OCI-LY7 (cell line): ENCODE measurements at regions not wholly inside any gene's neighbourhood (a gene's known extent, or its start where the extent isn't known, plus 50 kb on each side); places are given as distances from the start of the nearest gene placed in this dataset.

Experiments
- BruUV-seq: library from RNA; stranded (reverse); fragments of 400-500 nt; replicated peaks from 2 replicates; lab custom pipeline; 2021; lab: Mats Ljungman, UMichigan
- CTCF ChIA-PET: fragments of 300-600 bp; sonication (Branson Sonifier 250); formaldehyde crosslinking; loops from one replicate; lab custom pipeline; 2022; ENCODE audit warnings: antibody characterized with exemption; ENCODE audit not compliant: unreplicated experiment; lab: Charles Lee
- POLR2A ChIA-PET: fragments of 300-600 bp; sonication (Branson Sonifier 250); formaldehyde crosslinking; loops from one replicate; lab custom pipeline; 2022; ENCODE audit warnings: antibody characterized with exemption; lab: Charles Lee
- DNase-seq: peaks from one replicate; pipeline ENCODE4 v3.0.0-alpha.2; 2015; ENCODE audit warnings: low spot score
- H2AFZ ChIP-seq: fragments of 200-600 bp; sonication (generic), shearing (Covaris generic); 2 replicates; pipeline ENCODE4 v1.6.1; 2014; ENCODE audit warnings: mild to moderate bottlenecking, antibody characterized with exemption, low read length, moderate library complexity
- H3K27ac ChIP-seq: fragments of 200-600 bp; sonication (generic); 2 replicates; pipeline ENCODE4 v1.5.1; 2014; ENCODE audit warnings: mixed run types, low read depth, mild to moderate bottlenecking, moderate library complexity, low read length, inconsistent platforms; ENCODE audit not compliant: poor library complexity, severe bottlenecking
- H3K36me3 ChIP-seq: fragments of 200-600 bp; sonication (generic); 2 replicates; pipeline ENCODE4 v1.6.1; 2014; ENCODE audit warnings: mild to moderate bottlenecking, antibody characterized with exemption, low read length, moderate library complexity, mixed read lengths; ENCODE audit not compliant: insufficient read depth
- H3K4me1 ChIP-seq: fragments of 200-600 bp; sonication (generic); 2 replicates; pipeline ENCODE4 v1.5.1; 2014; ENCODE audit warnings: mild to moderate bottlenecking, low read length; ENCODE audit not compliant: insufficient read depth, poor library complexity, severe bottlenecking
- H3K4me2 ChIP-seq: fragments of 200-600 bp; sonication (generic); 2 replicates; pipeline ENCODE4 v1.6.1; 2014; ENCODE audit warnings: mild to moderate bottlenecking, low read length
- H3K4me3 ChIP-seq: fragments of 200-600 bp; sonication (generic); 2 replicates; pipeline ENCODE4 v1.5.1; 2014; ENCODE audit warnings: mild to moderate bottlenecking, low read depth, low read length; ENCODE audit not compliant: poor library complexity, severe bottlenecking
- H3K79me2 ChIP-seq: fragments of 200-600 bp; sonication (generic); 2 replicates; pipeline ENCODE4 v1.6.1; 2016; ENCODE audit warnings: low read depth, mild to moderate bottlenecking, low read length, moderate library complexity, mixed read lengths; ENCODE audit not compliant: insufficient read depth
- H3K9me2 ChIP-seq: fragments of 200-600 bp; sonication (generic); 2 replicates; pipeline ENCODE4 v1.6.1; 2016; ENCODE audit warnings: mild to moderate bottlenecking, low read length, mixed read lengths; ENCODE audit not compliant: insufficient read depth
- H3K9me3 ChIP-seq: fragments of 200-600 bp; sonication (generic); 2 replicates; pipeline ENCODE4 v1.6.1; 2014; ENCODE audit warnings: mild to moderate bottlenecking, mixed run types, low read length, mixed read lengths
- H4K20me1 ChIP-seq: fragments of 200-600 bp; sonication (generic); 2 replicates; pipeline ENCODE4 v1.6.1; 2014; ENCODE audit warnings: mild to moderate bottlenecking, antibody characterized with exemption, low read length, moderate library complexity, mixed read lengths; ENCODE audit not compliant: insufficient read depth
- EZH2phosphoT487 ChIP-seq: fragments of 200-600 bp; sonication (generic); IDR thresholded peaks from 2 replicates; pipeline ENCODE4 v1.6.1; 2018; ENCODE audit warnings: low read depth, borderline replicate concordance, mild to moderate bottlenecking, mixed run types, antibody characterized with exemption, low read length, moderate library complexity, mixed read lengths
- intact Hi-C: fragments of 100-400 bp; cut with micrococcal nuclease; formaldehyde crosslinking; loops from one replicate; pipeline ENCODE4 v1.10.0; 2022; ENCODE audit not compliant: unreplicated experiment
- TF ChIP-seq, protein P1 (sequence below): fragments of 200-600 bp; sonication (generic); conservative IDR thresholded peaks from 2 replicates; pipeline ENCODE4 v1.5.1; 2014; ENCODE audit warnings: mild to moderate bottlenecking, antibody characterized with exemption, low read length, moderate library complexity, mixed read lengths

GRCh38 chr2:236972491-236973342 lies 113.0 kb upstream of the COPS8 start:
- Histone ChIP-seq H3K4me2 (no peak overlapping the region), H3K9me3 (no peaks in the 10 kb centered on the region), H3K27ac (no peak overlapping the region), H2AFZ (no peak overlapping the region), H4K20me1 (no peaks in the 10 kb centered on the region), H3K9me2 (no peaks in the 10 kb centered on the region), H3K36me3 (no peaks in the 10 kb centered on the region), H3K4me3 (no peak overlapping the region), H3K4me1 (no peaks in the 10 kb centered on the region), H3K79me2 (no peaks in the 10 kb centered on the region)
- intact Hi-C loops: no loop called here
- ChIA-PET CTCF (no interaction called here), POLR2A (interaction anchor here (1.0 kb wide), 1 partner anchor 10 kb away, joined by 4 read pairs; no protein-coding TSS in a partner anchor)
- no peak for TF ChIP-seq EZH2phosphoT487
- TF ChIP-seq, protein P1, sequence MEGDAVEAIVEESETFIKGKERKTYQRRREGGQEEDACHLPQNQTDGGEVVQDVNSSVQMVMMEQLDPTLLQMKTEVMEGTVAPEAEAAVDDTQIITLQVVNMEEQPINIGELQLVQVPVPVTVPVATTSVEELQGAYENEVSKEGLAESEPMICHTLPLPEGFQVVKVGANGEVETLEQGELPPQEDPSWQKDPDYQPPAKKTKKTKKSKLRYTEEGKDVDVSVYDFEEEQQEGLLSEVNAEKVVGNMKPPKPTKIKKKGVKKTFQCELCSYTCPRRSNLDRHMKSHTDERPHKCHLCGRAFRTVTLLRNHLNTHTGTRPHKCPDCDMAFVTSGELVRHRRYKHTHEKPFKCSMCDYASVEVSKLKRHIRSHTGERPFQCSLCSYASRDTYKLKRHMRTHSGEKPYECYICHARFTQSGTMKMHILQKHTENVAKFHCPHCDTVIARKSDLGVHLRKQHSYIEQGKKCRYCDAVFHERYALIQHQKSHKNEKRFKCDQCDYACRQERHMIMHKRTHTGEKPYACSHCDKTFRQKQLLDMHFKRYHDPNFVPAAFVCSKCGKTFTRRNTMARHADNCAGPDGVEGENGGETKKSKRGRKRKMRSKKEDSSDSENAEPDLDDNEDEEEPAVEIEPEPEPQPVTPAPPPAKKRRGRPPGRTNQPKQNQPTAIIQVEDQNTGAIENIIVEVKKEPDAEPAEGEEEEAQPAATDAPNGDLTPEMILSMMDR: no peak
- no TSS peak for BruUV-seq
- no peak for DNase-seq

GRCh38 chr2:236973343-236973980 lies 112.2 kb upstream of the COPS8 start:
- Histone ChIP-seq H3K9me3 (no peaks in the 10 kb centered on the region), H3K27ac (no peak overlapping the region), H3K79me2 (no peaks in the 10 kb centered on the region), H4K20me1 (no peaks in the 10 kb centered on the region), H3K9me2 (no peaks in the 10 kb centered on the region), H3K36me3 (no peaks in the 10 kb centered on the region), H2AFZ (no peak overlapping the region), H3K4me2 (no peak overlapping the region), H3K4me1 (no peaks in the 10 kb centered on the region), H3K4me3 (no peak overlapping the region)
- intact Hi-C loops: no loop called here
- CTCF ChIA-PET: no interaction called here
- no TSS peak for BruUV-seq
- no peak for DNase-seq
- TF ChIP-seq EZH2phosphoT487: no peak
- TF ChIP-seq, protein P1: no peak
- POLR2A ChIA-PET: interaction anchor here (1.0 kb wide), 1 partner anchor 9 kb away, joined by 4 read pairs; no protein-coding TSS in a partner anchor

DNA sequence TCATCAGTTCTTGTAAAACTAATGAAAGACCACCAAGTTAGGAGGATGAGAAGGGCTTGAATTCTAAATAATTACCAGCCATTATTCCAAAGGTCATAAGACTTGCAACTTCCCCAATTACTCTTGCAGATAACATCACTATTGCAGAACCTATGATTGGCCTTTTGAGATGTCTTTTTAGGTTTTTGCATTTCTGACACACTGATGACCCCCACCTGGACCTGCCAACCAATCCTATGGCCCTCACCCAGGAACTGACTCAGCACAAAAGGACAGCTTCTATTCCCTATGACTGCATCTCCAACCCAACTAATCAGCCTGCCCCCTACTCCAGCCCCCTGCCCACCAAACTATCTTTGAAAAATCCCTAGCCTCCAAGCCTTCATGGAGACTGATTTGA lies 111.5 kb upstream of the COPS8 start:
- Histone ChIP-seq H3K4me3 (no peak overlapping the region), H3K36me3 (no peaks in the 10 kb centered on the region), H4K20me1 (no peaks in the 10 kb centered on the region), H2AFZ (no peak overlapping the region), H3K27ac (no peak overlapping the region), H3K4me1 (no peaks in the 10 kb centered on the region), H3K9me2 (no peaks in the 10 kb centered on the region), H3K4me2 (no peak overlapping the region), H3K9me3 (no peaks in the 10 kb centered on the region), H3K79me2 (no peaks in the 10 kb centered on the region)
- POLR2A ChIA-PET: no interaction called here
- no TSS peak for BruUV-seq
- intact Hi-C loops: no loop called here
- DNase-seq: no peak
- TF ChIP-seq, protein P1: no peak
- no peak for TF ChIP-seq EZH2phosphoT487
- CTCF ChIA-PET: no interaction called here
